Lung microvascular endothelial cell (primary cell): ENCODE measurements at regions not wholly inside any gene's neighbourhood (a gene's known extent, or its start where the extent isn't known, plus 50 kb on each side); places are given as distances from the start of the nearest gene placed in this dataset.

Source experiments
- DNase-seq, 2 donors: peaks; one replicate each; pipeline versions ENCODE4 v3.0.0 to v3.0.0-alpha.2; 2010; ENCODE audit warnings: low read depth in 2 of 2

GRCh38 chr6:147905711-147906110, 397.2 kb downstream of the SAMD5 start:
- no peak for DNase-seq

- DNase-seq = no peak
Measured at GRCh38 chr6:147906361-147906760, 397.9 kb downstream of the SAMD5 start.

GRCh38 chr6:147909640-147910039, 401.1 kb downstream of the SAMD5 start:
- no peak for DNase-seq

GRCh38 chr6:147910281-147910680, 401.8 kb downstream of the SAMD5 start:
- no peak for DNase-seq

GRCh38 chr6:147911057-147911456, 402.6 kb downstream of the SAMD5 start:
- no peak for DNase-seq

GRCh38 chr6:147911686-147912085, 403.2 kb downstream of the SAMD5 start:
- no peak for DNase-seq

- no peak for DNase-seq
Measured at GRCh38 chr6:147922799-147923198, 414.3 kb downstream of the SAMD5 start.

- no peak for DNase-seq
Measured at GRCh38 chr6:147924598-147924997, 416.1 kb downstream of the SAMD5 start.

- DNase-seq = no peak
Measured at GRCh38 chr6:147925826-147926225, 416.8 kb upstream of the SASH1 start.

GRCh38 chr6:147930745-147931144, 411.9 kb upstream of the SASH1 start:
- peak in 1 of 2 donors; percentile 4 for DNase-seq

GRCh38 chr6:147933224-147933623, 409.4 kb upstream of the SASH1 start:
- DNase-seq = no peak

- DNase-seq = no peak
Measured at GRCh38 chr6:147935656-147936055, 407.0 kb upstream of the SASH1 start.

GRCh38 chr6:147936703-147937470, 405.8 kb upstream of the SASH1 start:
- DNase-seq = no peak

GRCh38 chr6:147941143-147941542, 401.5 kb upstream of the SASH1 start:
- no peak for DNase-seq

- DNase-seq = no peak
Measured at GRCh38 chr6:147942363-147942762, 400.3 kb upstream of the SASH1 start.

GRCh38 chr6:147944122-147944521, 398.5 kb upstream of the SASH1 start:
- no peak for DNase-seq

- no peak for DNase-seq
Measured at GRCh38 chr6:147947521-147947920, 395.1 kb upstream of the SASH1 start.

- DNase-seq = no peak
Measured at GRCh38 chr6:147949981-147950622, 392.5 kb upstream of the SASH1 start.

- no peak for DNase-seq
Measured at GRCh38 chr6:147950623-147950987, 392.0 kb upstream of the SASH1 start.

- DNase-seq = no peak
Measured at GRCh38 chr6:147951726-147952125, 390.9 kb upstream of the SASH1 start.

GRCh38 chr6:147954938-147955337, 387.7 kb upstream of the SASH1 start:
- no peak for DNase-seq

- DNase-seq = no peak
Measured at GRCh38 chr6:147958683-147959082, 384.0 kb upstream of the SASH1 start.

- DNase-seq = no peak
Measured at GRCh38 chr6:147961481-147962141, 381.0 kb upstream of the SASH1 start.
